NCI-H1694 (cell line): ENCODE measurements at regions not wholly inside any gene's neighbourhood (a gene's known extent, or its start where the extent isn't known, plus 50 kb on each side); places are given as distances from the start of the nearest gene placed in this dataset.

Experiments
- DNase-seq: peaks from one replicate; lab custom pipeline; 2025; lab: John Stamatoyannopoulos, UW

DNA sequence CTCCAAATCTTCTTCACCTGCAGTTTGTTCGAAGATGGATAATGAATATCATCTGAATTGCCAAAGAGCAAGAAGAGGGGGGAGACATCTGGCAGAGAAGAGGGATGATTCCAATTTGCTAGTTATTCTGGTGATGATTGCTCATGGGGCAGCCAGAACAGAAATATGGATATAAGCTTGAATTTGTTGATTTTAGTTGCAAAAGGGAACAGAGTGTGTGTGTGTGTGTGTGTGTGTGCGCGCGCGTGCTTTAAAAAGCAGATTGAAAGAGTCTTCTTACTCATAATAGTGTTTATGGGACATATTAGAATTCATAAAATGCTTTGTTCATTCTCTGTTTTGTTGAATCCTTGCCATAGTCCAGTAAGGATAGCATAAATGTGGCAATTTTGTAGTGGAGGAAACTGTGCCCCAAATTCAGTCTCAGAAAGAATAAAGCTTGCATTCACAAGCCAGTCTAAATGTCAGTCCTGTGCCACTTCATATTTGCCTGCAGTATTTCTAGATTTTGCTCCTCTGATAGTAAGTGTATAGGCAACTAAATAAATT, 436.3 kb upstream of the KLF4 start:
- DNase-seq, result no peak

DNA sequence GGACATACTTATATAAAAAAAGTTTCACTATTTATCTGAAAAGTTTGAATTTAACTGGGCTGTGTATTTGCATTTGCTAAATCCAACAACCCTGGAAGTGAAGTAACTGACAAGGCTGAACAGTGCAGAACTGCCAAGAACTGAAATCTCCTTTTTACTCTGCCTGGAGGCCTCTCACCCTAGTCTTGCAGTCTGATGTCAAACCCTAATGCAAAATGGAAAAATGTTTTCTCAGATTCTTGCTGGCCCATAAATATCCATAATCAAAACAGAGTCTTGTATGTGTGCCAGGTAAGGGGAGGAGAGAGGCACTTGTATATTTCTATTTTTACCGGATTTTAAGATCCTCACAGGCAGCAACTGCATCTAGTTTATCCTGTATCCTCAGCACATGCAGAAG, 432.7 kb upstream of the KLF4 start:
- DNase-seq, result no peak

DNA sequence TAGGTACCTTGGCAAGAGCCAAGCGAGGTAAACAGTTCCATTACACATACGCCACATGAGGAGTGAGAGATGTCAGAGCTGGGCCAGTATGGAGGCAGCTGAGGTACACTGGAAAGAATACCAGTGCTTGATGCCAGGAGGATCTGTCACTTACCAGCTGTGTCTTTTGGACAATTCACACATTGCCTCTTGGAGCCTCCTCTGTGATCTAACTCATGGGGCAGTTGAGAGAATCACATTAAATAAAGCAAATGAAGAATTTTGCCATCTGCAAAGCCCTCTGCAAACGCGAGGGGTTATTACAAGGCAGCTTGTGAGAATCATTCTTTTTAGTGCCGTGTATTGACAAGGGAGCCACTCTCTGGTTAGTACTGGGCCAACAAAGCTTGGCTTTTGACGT, 429.7 kb upstream of the KLF4 start:
- no peak for DNase-seq

DNA sequence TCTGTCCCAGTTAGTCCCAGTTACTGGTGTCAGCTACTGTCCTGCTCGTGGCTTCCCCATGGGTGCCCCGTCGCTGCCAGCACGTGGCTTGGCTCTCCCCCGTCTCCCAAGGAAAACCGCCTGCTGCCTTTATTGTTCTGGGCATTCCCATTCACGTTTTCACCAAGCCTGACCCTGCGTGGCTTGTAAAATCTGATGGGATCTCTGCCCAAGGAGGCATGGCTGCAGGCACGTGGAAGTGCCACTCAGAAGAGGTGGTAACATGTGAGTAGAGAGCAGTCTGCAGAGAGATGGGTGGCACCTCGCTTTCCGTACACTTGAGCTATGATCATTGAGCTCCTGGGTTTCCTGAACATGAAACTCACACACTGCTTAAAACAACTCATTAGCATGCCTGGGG, 429.2 kb upstream of the KLF4 start:
- no peak for DNase-seq

DNA sequence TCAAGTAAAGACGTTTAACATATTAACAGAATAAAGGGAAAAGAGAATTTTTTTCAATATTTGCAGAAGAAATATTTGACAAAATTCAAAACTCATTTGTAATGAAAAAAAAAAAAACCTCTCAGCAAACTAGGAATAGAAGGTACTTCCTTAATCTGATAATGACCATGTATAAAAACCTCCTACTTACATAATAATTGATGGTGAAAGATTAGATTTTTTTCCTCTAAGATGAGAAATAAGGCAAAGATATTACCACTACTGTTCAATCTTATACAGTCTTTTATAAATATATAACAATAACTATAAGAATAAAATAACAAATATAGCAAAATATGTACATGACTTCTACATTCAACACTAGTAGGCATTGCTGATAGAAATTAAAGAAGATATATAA, 424.6 kb upstream of the KLF4 start:
- DNase-seq, result no peak

DNA sequence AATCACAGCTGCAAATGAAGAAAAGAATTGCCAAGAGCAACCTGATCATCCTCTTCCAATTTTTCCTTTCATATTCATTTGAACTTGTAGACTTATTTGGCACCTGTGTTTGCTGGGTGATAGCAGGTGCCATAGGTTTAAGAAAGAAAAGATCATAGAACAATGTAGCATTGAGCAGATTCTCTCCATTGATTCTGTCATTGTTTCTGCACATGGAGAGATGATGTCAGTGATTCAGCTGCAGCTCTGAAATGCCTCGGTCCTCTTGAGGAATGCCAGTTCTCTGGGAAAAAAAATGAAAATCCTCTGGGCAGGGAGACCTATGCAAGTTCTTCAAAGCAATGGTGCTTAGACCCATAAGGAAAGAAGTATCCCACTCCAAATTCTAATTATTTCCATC, 418.1 kb upstream of the KLF4 start:
- no peak for DNase-seq

DNA sequence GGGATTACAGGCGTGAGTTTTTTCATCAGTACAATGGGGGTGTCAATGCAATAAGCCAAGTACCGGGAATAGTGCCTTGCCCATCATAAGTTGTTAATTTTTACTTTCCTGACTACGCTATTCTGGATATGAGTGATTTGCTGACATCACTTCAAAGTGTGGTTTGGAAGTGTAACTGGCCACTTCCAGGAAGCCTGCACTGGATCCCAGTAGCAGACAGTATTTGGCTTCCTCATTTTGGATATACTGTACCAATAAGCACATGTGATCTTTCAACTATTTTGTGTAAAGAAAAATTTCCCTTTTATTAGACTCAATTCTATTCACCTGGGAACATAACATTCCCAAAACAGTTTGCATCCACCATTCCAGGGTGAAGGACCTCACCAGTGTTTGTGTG, 417.7 kb upstream of the KLF4 start:
- DNase-seq, result no peak

DNA sequence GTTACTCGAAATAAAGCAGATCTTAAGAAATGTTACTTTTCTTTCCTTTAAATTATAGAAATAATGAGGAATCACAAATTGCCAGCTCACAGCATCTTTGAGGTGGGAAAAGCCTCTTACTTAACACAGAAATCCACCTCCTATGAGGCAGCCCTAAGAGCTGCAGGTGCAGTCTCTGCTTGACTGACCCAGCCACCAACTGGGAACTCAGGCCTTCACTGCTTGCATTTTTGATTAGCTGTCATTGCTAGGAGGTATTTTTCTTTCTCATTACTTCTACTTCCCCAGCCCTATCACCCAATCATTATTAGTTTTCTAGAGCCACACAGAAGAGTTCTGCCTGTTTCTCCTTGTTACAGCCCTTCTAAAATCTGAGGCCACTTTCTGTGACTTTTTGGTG, 416.5 kb upstream of the KLF4 start:
- no peak for DNase-seq

DNA sequence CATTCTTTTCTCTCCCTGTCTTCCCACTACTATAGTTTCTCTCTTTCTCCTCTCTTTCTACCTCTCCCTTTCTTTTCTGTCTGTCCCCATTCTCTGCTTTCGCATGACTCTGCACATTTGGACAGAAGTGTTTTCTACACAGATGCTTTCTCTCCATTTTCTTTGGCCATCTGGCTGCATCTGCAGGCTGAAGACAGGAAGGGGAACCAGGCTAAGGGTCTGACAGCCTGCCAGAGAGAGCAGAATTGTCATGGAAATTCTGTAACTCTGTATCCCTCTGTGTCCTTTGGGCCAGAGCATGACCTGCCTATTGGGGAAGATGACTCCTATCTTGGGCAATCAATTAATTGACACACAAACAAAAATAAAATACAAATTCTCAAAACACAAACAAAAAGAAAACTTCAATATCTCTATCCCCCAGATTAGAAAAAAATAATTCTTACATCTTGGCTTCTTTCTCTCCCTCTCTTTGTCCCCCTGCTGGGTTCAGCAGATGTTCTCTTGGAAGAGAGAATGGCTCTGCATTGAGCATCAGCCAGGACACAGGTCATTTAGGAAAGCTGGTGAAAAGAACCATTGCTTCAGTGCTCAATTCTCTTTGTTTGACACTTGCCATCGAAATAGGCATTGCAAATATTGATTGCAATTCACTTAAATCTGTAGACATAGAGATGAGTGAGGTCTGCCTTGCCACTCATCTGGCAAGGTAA, 415.9 kb upstream of the KLF4 start:
- no peak for DNase-seq

DNA sequence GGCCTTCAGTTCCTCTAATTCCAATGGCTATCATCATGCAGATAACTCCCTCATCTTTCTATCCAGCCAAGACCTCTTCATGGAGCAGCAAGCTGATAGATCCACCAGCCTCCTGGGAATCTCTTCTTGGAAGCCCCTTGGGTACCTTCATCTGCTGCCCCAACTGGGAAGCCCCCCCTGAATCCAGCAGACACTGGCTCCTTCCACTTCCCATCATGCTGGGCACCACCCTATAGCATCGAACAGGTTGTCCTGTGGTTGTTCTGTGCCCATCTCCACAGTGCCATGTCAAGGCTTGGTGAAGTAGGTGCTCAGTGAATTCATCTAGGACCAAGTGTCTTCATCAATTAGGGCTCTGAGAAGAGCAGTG, 410.4 kb upstream of the KLF4 start:
- no peak for DNase-seq

DNA sequence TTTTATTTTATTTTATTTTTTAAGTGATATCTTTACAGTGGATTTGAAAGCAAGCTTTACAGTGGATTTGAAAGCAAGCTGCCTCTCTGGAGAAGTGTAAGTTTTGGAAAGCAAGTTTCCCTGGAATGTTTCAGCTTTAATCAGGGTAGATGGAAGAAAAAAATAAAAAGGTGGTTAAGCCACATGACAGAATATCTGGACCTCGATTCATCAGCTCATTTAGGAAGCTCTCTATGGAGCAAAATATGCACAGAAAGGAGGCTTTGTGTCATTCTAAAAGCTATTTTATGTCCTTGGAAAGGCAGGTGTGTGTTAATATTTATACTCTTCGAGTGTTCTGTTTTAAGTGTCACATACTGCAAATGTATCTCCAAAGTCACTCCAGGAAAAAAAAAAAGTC, 409.2 kb upstream of the KLF4 start:
- no peak for DNase-seq

DNA sequence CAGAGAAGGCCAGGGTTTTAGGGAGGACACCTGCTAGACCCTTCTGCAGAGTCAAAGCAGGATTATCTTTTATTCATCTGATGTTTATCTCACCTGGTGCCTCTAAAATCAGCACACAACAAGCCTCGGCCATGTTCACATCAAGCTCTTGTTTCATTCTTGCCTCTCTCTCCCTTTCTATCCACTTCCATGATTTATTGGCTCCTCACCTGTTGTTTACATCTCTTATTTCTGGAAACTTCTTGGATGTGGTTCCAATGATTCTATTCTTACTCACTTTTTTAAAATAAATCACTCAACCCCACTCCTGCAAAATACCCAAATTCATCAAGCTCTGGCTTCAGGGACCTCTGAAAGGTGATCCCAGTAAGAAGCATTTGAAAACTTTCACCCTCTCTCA, 407.0 kb upstream of the KLF4 start:
- no peak for DNase-seq

DNA sequence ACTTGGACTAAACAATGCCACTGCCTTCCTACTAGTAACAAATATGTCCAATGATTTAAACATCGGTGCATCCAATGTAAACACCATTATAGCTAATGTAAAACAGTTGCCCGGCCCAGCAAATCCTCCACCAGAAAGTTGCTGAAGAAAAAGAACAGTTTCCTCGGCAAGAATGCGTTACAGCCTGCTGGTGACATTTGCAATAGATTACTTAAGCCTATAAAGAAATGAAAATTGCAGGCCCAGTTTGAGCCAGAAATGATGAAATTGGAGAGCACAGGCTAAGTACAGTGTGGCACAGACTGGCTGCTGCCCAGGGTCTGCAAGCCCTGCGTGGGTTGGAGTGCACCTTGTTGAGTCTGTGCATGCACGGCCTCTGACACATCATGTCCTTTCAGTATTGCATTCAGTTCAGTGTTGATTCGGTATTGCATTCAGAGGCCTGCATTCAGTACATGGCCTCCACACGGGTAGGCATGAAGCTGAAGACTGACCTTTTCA, 406.0 kb upstream of the KLF4 start:
- DNase-seq, result no peak

DNA sequence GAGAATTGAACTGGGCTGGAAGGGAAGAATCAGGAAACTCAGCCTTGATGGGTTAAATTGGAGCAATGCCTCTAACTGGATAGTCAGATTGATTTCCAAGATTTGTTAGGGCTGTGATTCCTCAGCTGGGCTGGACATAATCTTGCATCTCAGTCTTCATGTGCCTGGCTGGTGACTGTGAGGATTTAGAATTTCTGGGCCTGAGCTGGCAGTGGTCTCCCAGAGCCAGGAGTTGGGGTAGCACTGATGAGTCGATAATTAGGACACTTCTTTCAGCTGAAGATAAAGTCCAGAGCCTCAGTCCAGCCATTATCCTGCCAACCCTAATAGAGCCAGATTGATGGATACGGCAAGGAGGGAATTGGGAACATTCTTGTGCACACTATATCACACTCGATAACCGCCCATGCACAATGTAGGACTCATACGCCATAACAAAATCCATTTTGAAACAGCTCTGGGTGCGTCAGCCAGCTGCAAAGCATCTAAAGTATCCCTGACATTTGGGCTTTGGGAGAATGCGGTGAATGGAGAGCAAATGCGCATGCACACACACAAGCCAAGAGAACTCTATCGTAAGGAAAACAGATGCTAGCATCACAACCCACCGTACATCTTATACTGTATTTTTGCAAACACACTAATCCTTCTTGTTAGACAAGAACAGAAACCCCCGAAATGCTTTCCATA, 405.1 kb upstream of the KLF4 start:
- no peak for DNase-seq

DNA sequence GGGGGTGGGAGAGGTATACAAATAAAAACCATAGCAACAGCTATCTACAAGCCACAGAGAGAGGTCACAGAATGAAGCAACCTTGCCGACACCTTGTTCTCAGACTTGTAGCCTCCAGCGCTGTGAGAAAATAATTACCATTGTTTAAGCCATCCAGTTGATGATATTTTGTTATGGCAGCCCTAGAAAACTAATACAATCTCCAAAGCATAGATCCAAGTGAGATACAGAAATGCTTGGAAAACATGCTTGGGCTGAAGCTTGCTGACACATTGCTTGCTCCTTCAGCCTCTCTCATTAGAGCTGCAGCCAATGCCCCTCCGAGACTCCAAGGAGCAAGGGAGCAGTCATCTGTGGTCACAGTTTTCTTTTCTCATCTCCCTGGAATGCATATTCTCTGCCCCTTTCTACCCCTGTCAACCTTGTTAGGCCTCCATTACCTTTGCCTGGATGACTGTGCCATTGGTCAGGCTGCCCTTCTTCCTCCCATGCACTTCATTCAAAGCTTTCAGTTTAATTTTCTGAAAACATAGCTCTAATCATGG, 401.4 kb upstream of the KLF4 start:
- DNase-seq, result no peak

DNA sequence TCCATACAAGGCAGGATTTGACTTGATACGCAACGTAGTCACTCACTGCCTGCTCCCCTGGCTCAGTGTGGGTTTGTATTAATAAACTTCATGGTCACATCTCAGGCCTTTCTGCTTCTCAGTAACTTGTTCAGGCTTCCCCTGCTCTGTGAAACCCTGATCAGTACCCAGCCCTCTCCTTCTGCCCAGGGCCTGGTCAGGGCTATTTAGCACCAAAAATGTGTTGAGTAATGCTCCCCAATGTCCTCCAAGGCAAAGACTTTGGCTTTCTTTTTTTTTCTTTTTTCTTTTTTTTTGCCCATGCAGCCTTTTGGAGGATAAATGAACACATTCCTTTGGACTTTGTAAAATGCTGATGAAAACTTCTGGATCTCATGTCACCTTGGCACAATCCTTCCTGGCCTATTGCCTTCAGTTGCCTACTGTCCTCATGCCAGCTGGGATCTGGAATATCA, 399.2 kb upstream of the KLF4 start:
- DNase-seq, result no peak

DNA sequence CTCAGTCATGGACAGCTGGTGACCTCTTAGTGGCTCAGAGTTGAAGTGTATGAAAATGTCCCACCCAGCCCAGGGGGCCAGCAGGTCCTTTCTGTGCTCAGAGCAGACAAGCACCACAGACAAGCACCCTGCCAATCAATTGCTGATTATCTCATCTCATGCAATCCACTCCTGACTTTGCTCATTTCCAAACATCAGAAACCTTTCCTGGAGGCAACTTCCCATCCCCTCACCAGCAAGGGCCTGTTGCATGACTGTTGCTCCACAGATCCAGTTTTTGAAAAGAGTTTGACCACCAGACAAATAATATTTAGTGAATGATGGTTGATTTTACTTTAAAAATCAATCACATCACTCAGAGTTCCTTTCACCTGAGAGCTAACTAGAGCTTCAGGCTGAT, 397.3 kb upstream of the KLF4 start:
- no peak for DNase-seq

DNA sequence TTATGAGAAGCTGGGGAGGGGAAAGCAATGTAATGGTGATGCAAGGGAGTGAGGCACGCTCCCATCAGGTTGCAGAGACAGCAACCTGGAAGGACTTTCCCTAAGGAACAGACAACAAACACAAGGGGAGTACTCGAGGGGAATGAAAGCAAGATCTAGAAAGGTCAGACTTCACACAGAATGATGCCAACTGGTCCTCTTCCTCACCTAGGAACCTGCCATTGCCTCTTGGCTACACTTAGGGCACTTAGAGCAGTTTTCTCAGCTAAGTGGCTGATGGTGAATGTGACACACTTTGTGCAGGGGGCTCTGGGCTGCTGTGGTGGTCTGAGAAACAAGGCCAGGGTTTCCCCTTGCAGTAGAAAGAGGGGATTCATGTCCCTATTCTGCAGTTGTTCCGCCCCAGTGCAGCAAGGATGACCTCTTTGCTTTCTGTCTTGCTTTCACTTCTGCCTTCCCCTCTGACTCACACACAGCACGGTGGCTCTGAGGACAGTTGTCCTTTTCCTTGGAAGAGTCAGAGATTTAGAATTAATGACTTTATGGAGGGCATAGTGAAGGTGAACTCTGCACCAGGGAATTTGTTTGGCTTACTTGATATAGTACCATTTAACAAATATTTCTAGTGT, 394.0 kb upstream of the KLF4 start:
- DNase-seq, result no peak

DNA sequence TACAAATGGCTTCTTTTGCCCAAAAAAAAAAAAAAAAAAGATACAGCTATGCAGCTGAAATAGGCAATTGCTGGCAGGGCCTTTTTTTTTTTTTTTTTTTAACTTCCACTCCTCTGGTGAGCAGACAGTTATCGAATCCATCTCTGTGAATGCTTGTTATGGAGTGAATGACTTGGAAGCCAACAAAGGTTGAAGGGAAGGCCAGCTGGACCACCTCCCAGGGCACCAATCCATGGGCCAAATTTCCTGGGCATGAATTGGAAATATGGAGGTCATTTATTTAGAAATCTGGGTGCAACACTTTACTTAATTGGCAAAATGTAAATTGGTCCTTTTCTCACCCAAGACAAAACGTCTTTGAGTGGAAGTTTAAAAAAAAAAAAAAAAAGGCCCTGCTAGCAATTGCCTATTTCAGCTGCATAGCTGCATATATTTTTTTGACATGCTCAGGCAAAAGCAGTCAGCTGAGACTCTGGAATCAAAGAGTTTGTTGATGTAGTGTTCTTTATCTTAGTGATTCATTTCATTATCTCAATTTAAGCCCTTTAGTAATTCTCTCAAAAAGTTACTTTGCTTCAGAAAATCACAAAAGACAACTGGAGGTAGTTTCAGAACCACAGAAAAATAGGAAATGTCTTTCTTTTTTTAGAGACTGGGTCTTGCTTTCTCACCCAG, 392.2 kb upstream of the KLF4 start:
- no peak for DNase-seq

DNA sequence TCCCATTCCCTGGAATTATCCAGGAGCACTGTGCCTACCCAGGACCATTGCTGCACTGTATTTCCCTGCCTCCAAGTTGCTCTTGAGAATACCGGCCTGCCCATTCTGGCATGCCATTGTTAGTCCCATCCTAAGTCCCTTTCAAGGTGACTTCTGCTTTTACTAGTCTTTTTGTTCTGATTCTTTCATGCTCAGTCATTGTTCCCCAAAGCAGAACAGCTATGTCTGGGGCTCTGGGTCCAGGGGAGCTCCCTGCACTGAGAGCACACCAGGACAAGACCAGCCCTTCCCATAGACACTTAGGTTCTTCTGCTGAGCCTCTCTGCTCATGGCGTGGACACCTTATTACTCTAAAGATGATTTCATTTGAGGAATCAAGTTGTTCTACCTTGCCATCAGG, 388.9 kb upstream of the KLF4 start:
- DNase-seq, result no peak

DNA sequence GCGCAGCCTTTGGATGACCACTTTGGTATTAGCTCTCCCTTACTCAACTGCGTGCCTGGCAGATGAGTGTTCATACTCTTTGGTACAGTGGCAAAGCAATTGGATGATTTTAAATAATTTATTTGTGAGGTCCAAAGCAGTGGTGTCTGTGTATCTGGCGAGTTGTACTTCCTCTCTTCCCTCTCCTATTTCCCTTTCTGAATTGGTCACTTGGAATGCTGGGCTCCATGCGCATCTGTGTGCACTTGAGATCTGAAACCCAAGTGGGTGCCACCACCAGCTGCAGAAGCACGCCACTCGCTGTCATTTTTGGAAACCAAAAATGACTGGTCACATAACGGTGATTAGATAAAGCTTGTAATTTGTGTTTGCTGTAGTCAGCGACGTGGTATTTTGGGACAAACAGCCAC, 386.0 kb upstream of the KLF4 start:
- DNase-seq, result no peak
